Testis (tissue), 2 donors: ENCODE measurements at regions not wholly inside any gene's neighbourhood (a gene's known extent, or its start where the extent isn't known, plus 50 kb on each side); places are given as distances from the start of the nearest gene placed in this dataset.
"Not testable (repeated sequence)": the region's sequence is repeated elsewhere in the genome, so short reads cannot be mapped to it uniquely, and the experiment has no call there.

Experiments
- DNase-seq: peaks from one replicate; pipeline ENCODE4 v3.0.0-alpha.2; 2019
- H3K27ac ChIP-seq, 2 donors: fragments of 200-600 bp; sonication (generic); one replicate each; pipeline ENCODE4 v1.5.1; 2019
- H3K27me3 ChIP-seq: fragments of 200-600 bp; sonication (generic); one replicate; pipeline ENCODE4 v1.5.1; 2019
- H3K36me3 ChIP-seq: fragments of 200-600 bp; sonication (generic); one replicate; pipeline ENCODE4 v1.5.1; 2017; ENCODE audit warnings: low read depth; ENCODE audit errors: missing control alignments
- H3K4me1 ChIP-seq: fragments of 200-600 bp; sonication (generic); one replicate; pipeline ENCODE4 v1.5.1; 2019
- H3K4me3 ChIP-seq, 2 donors: fragments of 200-600 bp; sonication (generic); one replicate each; pipeline ENCODE4 v1.5.1; 2017 to 2019
- H3K9me3 ChIP-seq: fragments of 200-600 bp; sonication (generic); one replicate; pipeline ENCODE4 v1.5.1; 2017
- POLR2A ChIP-seq: fragments of 450-650 bp; IDR thresholded peaks from one replicate; pipeline ENCODE4 v1.6.1; 2017; ENCODE audit warnings: antibody characterized with exemption, mild to moderate bottlenecking, moderate library complexity
- WGBS, 2 donors: methylation state at CpG; one replicate each; pipeline ENCODE4 v1.1.5; 2018; 5-methylcytosine and 5-hydroxymethylcytosine counted together
- intact Hi-C: fragments of 100-400 bp; cut with DNase I; formaldehyde crosslinking; loops from one replicate; pipeline ENCODE4 v1.15.1; 2023; ENCODE audit warnings: low total_unique reads
- TF ChIP-seq, protein P1 (sequence below), 3 experiments: fragments of 450-650 bp in 2 of 3; fragments of 200-600 bp in 1 of 3; sonication (generic) in 1 of 3; IDR thresholded peaks; one replicate each; pipeline ENCODE4 v1.5.1; 2016 to 2019; ENCODE audit warnings: antibody characterized with exemption in 3 of 3, mild to moderate bottlenecking in 2 of 3, moderate library complexity in 1 of 3

DNA sequence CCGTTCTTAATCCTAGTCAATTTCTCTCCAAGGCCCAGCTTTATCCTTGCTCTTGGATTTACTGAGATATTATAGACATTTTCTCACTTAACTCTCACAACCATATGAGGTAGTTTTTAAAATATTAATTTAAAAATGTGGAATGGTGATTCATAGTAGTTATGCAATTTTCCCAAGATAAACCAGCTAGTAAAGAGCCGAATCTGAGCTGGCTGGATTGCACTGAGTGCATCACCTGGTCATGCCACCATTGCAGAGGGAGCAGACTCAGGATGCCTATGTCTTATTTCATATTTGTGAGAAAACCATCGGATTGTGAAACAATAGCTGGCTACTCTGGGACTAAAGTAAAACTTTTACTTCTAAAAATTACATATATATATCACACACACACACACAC is 494.0 kb downstream of the KCNT2 start:
- intact Hi-C loops = no loop called here
- 69 to 77% methylated on average over 3 of the region's 3 CpGs for WGBS, 2 donors
- TF ChIP-seq POLR2A = no peak
- TF ChIP-seq, protein P1, sequence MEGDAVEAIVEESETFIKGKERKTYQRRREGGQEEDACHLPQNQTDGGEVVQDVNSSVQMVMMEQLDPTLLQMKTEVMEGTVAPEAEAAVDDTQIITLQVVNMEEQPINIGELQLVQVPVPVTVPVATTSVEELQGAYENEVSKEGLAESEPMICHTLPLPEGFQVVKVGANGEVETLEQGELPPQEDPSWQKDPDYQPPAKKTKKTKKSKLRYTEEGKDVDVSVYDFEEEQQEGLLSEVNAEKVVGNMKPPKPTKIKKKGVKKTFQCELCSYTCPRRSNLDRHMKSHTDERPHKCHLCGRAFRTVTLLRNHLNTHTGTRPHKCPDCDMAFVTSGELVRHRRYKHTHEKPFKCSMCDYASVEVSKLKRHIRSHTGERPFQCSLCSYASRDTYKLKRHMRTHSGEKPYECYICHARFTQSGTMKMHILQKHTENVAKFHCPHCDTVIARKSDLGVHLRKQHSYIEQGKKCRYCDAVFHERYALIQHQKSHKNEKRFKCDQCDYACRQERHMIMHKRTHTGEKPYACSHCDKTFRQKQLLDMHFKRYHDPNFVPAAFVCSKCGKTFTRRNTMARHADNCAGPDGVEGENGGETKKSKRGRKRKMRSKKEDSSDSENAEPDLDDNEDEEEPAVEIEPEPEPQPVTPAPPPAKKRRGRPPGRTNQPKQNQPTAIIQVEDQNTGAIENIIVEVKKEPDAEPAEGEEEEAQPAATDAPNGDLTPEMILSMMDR (IDR thresholded peaks at IDR 0.05) = no peak
- H3K36me3 ChIP-seq = no peaks in the 10 kb centered on the region
- no peak for DNase-seq
- H3K9me3 ChIP-seq = no peaks in the 10 kb centered on the region
- no peaks in the 10 kb centered on the region for H3K27me3 ChIP-seq
- no peak overlapping the region for H3K27ac ChIP-seq
- no peak overlapping the region for H3K4me3 ChIP-seq
- H3K4me1 ChIP-seq = peaks cover 3% of the 10 kb centered on the region

DNA sequence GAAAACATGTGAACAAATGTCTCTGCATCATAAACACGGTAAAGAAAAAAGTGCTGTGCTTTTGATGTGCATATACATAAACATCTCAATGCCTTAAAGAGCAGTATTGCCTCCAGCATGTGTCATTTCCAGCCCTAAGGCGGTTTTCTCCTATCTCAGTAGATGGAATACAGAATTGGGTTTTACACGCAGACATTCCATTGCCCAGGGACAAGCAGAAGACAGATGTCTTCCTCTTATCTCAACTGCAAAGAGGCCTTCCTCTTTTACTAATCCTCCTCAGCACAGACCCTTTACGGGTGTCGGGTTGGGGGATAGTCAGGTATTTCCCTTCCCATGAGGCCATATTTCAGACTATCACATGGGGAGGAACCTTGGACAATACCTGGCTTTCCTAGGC is 499.2 kb downstream of the KCNT2 start:
- H3K36me3 ChIP-seq, H3K27me3 ChIP-seq, H3K4me1 ChIP-seq, H3K4me3 ChIP-seq, DNase-seq, H3K9me3 ChIP-seq, intact Hi-C loops, H3K27ac ChIP-seq: not testable (repeated sequence)
- 75 to 77% methylated on average over 5 of the region's 5 CpGs for whole genome bisulfite sequencing, 2 donors

DNA sequence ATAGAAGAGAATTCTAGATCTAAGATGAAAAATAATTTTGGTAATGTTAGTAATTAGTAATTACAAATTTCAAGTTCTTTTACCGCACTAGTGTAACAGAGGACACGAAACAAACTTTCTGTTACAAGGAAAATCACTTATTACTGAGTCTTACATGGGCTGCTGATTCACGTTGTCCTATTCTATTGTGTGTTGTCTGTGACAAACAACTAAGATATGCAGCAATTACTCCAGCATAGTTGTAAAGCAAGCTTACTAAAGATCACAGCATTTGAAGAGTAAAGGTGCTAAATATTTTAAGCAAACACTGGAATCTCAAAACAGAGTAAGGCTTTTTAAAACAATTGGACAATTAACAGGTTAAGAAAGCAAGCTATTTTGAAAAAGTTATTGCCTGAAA is 502.3 kb downstream of the KCNT2 start:
- WGBS, 2 donors = 64 to 66% methylated on average over 3 of the region's 3 CpGs
- Histone ChIP-seq H3K4me3 (no peak overlapping the region), H3K27ac (no peak overlapping the region), H3K9me3 (no peaks in the 10 kb centered on the region), H3K27me3 (no peaks in the 10 kb centered on the region), H3K36me3 (no peaks in the 10 kb centered on the region), H3K4me1 (no peaks in the 10 kb centered on the region)
- no peak for DNase-seq
- TF ChIP-seq, protein P1 (IDR thresholded peaks at IDR 0.05) = no peak
- no peak for TF ChIP-seq POLR2A
- intact Hi-C loops = no loop called here

DNA sequence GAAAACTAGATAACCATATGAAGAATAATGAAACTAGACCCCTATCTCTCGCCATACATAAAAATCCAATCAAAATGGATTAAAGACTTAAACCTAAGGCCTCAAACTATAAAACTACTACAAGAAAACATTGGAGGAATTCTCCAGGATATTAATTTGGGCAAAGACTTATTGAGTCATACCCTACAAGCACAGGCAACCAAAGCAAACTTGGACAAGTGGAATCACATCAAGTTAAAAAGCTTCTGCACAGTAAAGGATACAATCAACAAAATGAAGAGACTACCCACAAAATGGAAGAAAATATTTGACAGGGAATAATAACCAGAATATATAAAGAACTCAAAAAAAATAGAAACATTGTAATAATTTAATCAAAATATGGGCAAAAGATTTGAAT is 505.4 kb downstream of the KCNT2 start:
- no peak overlapping the region for H3K4me3 ChIP-seq
- intact Hi-C loops = no loop called here
- DNase-seq = no peak
- no peaks in the 10 kb centered on the region for H3K27me3 ChIP-seq
- WGBS, 2 donors = 82 to 95% methylated on average over 1 of the region's 1 CpG
- H3K36me3 ChIP-seq = no peaks in the 10 kb centered on the region
- no peaks in the 10 kb centered on the region for H3K4me1 ChIP-seq
- no peaks in the 10 kb centered on the region for H3K9me3 ChIP-seq
- TF ChIP-seq POLR2A = no peak
- TF ChIP-seq, protein P1 (IDR thresholded peaks at IDR 0.05) = no peak
- H3K27ac ChIP-seq = no peak overlapping the region

DNA sequence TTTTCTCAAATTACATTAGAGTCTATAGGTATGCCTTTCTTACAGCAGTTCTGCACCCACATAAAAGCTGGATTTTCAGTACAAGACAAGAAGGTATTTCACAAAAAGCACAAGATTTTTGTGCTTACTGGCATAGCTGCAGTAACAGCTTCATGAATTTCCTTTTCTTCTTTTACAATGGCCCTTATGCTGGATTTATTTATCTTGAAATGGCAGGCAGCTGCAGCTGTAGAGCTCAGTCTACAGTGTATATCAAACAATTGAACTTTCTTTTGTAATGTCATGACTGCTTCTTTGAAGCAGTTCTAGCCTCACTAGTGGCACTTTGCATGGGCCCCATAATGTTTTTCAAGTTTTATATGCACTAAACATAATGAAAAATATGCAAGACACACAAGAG is 510.2 kb downstream of the KCNT2 start:
- no peaks in the 10 kb centered on the region for H3K27me3 ChIP-seq
- DNase-seq = no peak

More for the DNA sequence above, 510.2 kb downstream of the KCNT2 start:
- Histone ChIP-seq H3K36me3 (no peaks in the 10 kb centered on the region), H3K4me3 (no peak overlapping the region), H3K4me1 (no peaks in the 10 kb centered on the region), H3K27ac (no peak overlapping the region), H3K9me3 (no peaks in the 10 kb centered on the region)
- intact Hi-C loops = no loop called here
- TF ChIP-seq, protein P1 (IDR thresholded peaks at IDR 0.05) = no peak
- no peak for TF ChIP-seq POLR2A
